Stimulated activated CD8-positive, alpha-beta memory T cell treated with anti-CD3 and anti-CD28 coated beads, Interleukin-7, amount 100 ng/mL, for 24 hours (primary cell): ENCODE measurements at regions not wholly inside any gene's neighbourhood (a gene's known extent, or its start where the extent isn't known, plus 50 kb on each side); places are given as distances from the start of the nearest gene placed in this dataset.

ENCODE experiments used
- DNase-seq: peaks from one replicate; pipeline ENCODE4 v3.0.0-alpha.2; 2020; ENCODE audit warnings: low read depth

- no peak for DNase-seq
Observed at GRCh38 chr14:66371776-66372175, 114.4 kb upstream of the CCDC196 start.

GRCh38 chr14:66375046-66375964 is 110.9 kb upstream of the CCDC196 start:
- no peak for DNase-seq

GRCh38 chr14:66377574-66377973 is 108.6 kb upstream of the CCDC196 start:
- no peak for DNase-seq

- no peak for DNase-seq
Observed at GRCh38 chr14:66378712-66379505, 107.3 kb upstream of the CCDC196 start.

- DNase-seq, result no peak
Observed at GRCh38 chr14:66380143-66380542, 106.0 kb upstream of the CCDC196 start.

- DNase-seq, result no peak
Observed at GRCh38 chr14:66381755-66382154, 104.4 kb upstream of the CCDC196 start.

GRCh38 chr14:66383257-66383656 is 102.9 kb upstream of the CCDC196 start:
- DNase-seq, result no peak

GRCh38 chr14:66383771-66384170 is 102.4 kb upstream of the CCDC196 start:
- DNase-seq, result no peak

GRCh38 chr14:66388516-66388915 is 97.7 kb upstream of the CCDC196 start:
- no peak for DNase-seq

GRCh38 chr14:66389481-66389880 is 96.7 kb upstream of the CCDC196 start:
- DNase-seq, result no peak

GRCh38 chr14:66395300-66395699 is 90.9 kb upstream of the CCDC196 start:
- no peak for DNase-seq

- DNase-seq, result no peak
Observed at GRCh38 chr14:66396164-66396563, 90.0 kb upstream of the CCDC196 start.

GRCh38 chr14:66398437-66398836 is 87.7 kb upstream of the CCDC196 start:
- no peak for DNase-seq

GRCh38 chr14:66401449-66402095 is 84.6 kb upstream of the CCDC196 start:
- DNase-seq, result no peak

- DNase-seq, result no peak
Observed at GRCh38 chr14:66403183-66403582, 83.0 kb upstream of the CCDC196 start.

- no peak for DNase-seq
Observed at GRCh38 chr14:66404051-66404545, 82.1 kb upstream of the CCDC196 start.

GRCh38 chr14:66405158-66405557 is 81.0 kb upstream of the CCDC196 start:
- no peak for DNase-seq

- no peak for DNase-seq
Observed at GRCh38 chr14:66413901-66414300, 72.3 kb upstream of the CCDC196 start.

GRCh38 chr14:66414511-66414910 is 71.7 kb upstream of the CCDC196 start:
- DNase-seq, result no peak

GRCh38 chr14:66420251-66421006 is 65.7 kb upstream of the CCDC196 start:
- no peak for DNase-seq
